ENCODE measurements at regions not wholly inside any gene's neighbourhood (a gene's known extent, or its start where the extent isn't known, plus 50 kb on each side); places are given as distances from the start of the nearest gene placed in this dataset.

- TF ChIP-seq, protein P1, sequence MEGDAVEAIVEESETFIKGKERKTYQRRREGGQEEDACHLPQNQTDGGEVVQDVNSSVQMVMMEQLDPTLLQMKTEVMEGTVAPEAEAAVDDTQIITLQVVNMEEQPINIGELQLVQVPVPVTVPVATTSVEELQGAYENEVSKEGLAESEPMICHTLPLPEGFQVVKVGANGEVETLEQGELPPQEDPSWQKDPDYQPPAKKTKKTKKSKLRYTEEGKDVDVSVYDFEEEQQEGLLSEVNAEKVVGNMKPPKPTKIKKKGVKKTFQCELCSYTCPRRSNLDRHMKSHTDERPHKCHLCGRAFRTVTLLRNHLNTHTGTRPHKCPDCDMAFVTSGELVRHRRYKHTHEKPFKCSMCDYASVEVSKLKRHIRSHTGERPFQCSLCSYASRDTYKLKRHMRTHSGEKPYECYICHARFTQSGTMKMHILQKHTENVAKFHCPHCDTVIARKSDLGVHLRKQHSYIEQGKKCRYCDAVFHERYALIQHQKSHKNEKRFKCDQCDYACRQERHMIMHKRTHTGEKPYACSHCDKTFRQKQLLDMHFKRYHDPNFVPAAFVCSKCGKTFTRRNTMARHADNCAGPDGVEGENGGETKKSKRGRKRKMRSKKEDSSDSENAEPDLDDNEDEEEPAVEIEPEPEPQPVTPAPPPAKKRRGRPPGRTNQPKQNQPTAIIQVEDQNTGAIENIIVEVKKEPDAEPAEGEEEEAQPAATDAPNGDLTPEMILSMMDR (IDR thresholded peaks at IDR 0.05): no peak
These were observed 51.3 kb upstream of the SLC1A4 start for GRCh38 chr2:64937687-64938491.

DNA sequence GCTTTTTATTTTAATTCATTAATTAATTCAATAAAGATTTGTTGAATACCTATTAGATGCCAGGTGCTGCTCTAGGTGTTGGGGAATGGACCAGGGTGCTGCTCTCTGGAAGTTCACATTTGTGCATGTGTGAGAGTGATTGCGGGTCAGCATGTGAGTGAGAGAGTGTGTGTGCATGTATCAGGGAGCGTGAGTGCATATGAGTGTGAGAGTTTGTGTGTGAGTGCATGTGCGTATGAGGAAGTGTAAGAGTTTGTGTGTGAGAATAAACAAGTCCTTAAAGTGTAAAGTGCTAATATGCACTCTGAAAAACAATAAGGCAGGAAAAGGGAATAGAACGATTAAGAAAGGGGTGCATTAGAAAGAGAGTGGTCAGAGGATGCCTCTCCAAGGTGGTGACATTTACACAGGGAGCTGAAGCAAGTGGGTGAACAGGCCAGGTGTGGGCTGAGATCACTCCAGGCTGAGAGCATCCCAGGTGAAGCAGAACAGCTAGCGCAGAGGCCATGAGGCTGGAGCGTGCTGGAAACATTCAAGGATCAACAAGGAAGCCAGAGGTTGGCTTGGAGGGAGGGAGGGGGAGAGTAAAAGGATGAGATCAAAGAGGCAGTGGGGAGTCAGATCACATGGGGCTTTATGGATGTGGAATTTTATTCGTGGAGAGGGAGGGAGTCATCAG is 50.5 kb upstream of the SLC1A4 start:
- TF ChIP-seq, protein P1 (IDR thresholded peaks at IDR 0.05): no peak

- TF ChIP-seq, protein P1 (IDR thresholded peaks at IDR 0.05): no peak
These were observed 49.8 kb upstream of the SLC1A4 start for GRCh38 chr2:64939332-64939917.
